B cell (primary cell): ENCODE measurements at regions not wholly inside any gene's neighbourhood (a gene's known extent, or its start where the extent isn't known, plus 50 kb on each side); places are given as distances from the start of the nearest gene placed in this dataset.

Experiments used
- CTCF ChIP-seq: fragments of 200-600 bp; IDR thresholded peaks from one replicate; pipeline ENCODE4 v1.8.0; 2022; ENCODE audit warnings: antibody characterized with exemption, mild to moderate bottlenecking
- EZH2 ChIP-seq: IDR thresholded peaks from 2 replicates; pipeline ENCODE4 v1.6.1; 2012; ENCODE audit warnings: borderline replicate concordance, low read depth, mild to moderate bottlenecking, moderate library complexity, low read length; ENCODE audit not compliant: insufficient read depth, poor library complexity, severe bottlenecking

GRCh38 chr9:81427870-81428269, 261.5 kb downstream of the TLE1 start:
- TF ChIP-seq CTCF (no peak), EZH2 (no peak)
